Medulla oblongata (tissue), 1 donor: ENCODE measurements at regions not wholly inside any gene's neighbourhood (a gene's known extent, or its start where the extent isn't known, plus 50 kb on each side); places are given as distances from the start of the nearest gene placed in this dataset.

Source experiments
- DNase-seq: peaks from one replicate; pipeline ENCODE4 v3.0.0-alpha.2; 2015; ENCODE audit errors: extremely low spot score

DNA sequence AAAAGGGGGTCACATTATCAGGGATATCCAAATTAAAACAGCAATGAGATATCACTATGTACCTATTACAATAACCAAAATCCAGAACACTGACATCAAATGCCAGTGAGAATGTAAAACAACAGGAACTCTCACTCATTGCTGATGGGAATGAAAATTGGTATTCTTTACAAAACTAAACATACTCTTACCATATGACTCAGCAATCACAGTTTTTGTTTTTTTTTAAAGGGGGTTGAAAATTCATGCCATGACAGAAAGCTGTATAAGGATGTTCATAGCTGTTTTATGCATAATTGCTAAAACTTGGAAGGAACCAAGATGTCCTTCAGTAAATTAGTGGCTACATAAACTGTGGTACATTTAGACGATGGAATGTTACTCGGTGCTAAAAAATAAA lies 71.6 kb upstream of the SLITRK1 start:
- no peak for DNase-seq

DNA sequence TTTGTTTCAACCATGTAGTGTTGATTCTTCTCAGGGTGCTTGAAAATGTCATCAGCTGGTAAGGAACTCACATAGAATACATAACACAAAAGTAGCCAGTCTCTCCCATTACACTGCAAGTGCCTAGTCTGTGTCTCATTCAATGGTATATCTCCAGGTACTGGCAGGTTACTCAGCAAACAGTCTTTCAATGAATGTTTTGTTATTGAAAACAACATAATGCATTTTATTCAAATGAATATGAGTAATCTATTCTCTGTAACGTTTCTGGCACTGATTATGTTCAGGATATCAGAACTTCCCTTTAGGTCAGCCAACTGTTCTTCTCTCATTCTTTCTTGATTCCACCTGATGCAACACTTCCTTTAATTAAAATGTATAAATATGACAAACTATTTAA lies 68.0 kb upstream of the SLITRK1 start:
- DNase-seq, result no peak

DNA sequence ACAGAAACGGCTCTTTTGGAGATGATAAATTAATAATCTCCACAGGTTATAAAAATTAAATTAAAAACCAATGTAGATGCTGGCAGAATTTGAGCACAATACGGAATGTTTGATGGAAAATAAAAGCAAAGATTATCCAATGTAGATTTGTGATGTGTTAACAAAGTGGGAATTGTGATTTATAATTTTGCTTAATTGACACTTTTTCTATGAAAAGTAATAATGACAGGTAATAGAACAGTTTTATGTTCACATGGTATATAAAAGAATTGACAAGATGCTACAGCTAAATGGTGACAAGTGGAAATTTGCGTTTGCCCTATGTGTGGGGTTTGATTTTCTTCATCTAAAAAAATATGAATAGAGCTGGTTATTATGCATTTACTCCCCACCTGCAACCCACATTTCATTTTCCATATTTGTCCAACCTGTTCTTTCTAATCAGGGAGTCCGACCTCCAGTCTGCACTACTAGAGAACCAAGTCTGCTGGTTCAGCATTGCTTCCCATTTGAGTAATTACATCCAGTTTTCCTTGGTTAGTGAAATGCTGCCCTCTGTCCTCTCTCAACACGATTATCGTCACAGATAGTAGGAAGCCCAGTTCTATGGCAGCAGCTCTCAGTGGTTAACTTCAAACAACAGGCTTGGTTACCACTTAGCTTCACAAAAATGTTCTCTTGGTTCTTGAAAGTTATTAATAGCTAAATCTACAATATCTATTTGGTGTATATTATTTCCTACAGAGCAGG lies 61.4 kb upstream of the SLITRK1 start:
- DNase-seq, result peak; percentile 66

DNA sequence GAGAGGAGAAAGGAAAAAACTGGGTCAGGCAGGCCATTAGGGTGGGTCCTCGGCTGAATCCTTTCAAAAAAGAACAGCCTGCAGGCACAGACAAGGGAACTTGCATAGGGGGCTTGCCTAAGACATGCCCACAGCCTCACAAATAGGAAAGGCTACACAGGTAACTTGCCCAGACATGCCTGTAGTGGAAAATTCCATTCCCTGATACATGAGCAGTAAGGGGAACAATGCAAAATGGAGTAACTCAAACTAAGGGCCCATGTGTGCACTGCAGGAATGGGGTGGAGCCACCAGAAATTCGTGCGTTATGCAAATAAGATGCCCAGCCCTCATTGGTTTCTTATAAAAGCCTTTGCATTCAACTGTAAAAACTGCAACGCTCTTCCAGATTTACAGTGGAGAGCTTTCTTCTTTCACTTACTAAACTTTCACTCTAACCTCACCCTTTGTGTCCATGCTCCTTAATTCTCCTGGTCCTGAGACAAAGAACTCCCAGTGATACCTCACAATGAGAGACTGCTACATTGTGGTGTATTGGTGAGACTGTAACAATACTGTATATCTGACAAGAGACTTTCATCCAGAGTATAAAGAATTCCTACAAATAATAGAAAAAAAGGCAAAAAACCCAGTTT lies 59.5 kb upstream of the SLITRK1 start:
- no peak for DNase-seq

DNA sequence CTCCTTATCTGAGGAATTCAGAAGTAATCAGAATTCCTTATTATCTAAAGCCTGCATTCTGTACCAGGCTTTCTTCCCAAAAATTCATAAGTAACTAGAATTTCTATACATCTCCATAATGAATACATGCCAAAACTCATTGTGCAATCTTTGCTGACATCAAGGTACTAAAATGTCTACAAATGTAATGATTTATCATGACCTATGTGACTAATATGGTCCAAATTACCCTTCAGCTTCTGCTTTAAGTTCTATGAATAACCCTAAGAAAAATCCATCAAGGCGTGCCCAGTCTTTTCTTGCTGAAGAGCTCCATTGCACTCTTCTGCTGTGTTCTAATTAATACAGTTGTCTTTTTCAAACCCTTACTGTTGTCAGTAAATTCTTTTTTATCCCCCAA lies 58.5 kb upstream of the SLITRK1 start:
- no peak for DNase-seq

DNA sequence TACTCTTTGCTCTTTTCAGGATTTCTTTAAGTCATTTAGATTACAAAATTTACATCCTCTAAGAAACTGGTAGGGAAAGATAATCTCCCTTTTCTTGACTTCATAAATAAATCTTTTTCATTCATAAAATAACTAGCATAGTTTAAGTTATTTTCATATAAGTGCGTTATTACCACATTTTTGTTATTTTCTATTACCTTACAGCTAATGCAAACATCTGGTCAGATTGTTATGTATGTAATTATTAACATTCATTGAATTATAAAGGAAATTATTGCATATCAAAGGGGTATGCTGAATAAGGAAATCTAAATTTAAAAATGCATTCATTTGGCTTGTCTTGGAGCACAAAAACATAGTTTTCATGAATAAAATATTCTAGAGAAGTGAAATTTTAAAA lies 55.3 kb upstream of the SLITRK1 start:
- DNase-seq, result no peak

DNA sequence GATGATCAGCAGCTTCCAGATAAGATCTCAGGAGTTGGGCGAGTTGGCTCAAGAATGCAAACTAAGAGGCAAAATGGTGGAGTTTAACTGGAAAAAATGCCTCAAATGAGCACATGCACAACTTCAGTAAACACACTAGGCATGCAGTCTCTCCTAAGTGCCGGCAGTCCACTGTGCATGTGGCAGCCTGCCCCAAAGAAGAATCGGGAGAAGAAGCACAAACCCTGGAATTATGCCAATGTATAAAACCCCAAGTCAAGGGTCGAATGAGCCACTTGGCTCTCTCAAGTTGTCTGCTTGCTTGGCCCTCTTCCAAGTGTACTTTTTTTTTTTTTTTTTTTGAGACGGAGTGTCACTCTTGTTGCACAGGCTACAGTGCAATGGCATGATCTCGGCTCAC lies 53.3 kb upstream of the SLITRK1 start:
- DNase-seq, result no peak
